ENCODE measurements at regions not wholly inside any gene's neighbourhood (a gene's known extent, or its start where the extent isn't known, plus 50 kb on each side); places are given as distances from the start of the nearest gene placed in this dataset.
A peak's percentile ranks its signal among the peaks of the same experiment; 100 is the strongest.

DNA sequence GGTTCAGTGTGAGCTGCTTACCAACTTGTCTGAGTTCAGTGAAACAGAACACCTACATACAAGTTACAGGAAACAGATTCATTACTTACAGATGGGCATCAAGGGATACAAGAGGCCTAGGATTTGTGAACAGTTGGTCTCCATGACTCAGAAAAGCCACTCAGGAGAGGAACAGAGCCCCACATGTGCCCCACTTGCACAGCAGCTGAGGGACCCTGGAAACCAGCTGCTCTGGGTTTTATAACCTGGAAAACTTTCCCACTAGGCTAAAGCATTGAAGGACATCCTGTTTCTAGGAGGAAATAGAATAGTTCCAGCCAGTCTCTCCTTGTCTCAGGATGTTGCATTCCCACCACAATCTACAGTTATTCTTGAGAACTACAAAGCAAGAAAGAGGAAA lies 530.0 kb downstream of the ZNF804A start:
- Histone ChIP-seq H3K27me3 (no peaks in the 10 kb centered on the region), H3K36me3 (no peaks in the 10 kb centered on the region), H3K9me3 (no peaks in the 10 kb centered on the region), H3K27ac (no peak overlapping the region), H3K4me3 (no peak overlapping the region), H3K4me1 (no peaks in the 10 kb centered on the region)
- ATAC-seq = no peak
- TF ChIP-seq POLR2A (IDR thresholded peaks at IDR 0.05) = no peak
- TF ChIP-seq, protein P1, sequence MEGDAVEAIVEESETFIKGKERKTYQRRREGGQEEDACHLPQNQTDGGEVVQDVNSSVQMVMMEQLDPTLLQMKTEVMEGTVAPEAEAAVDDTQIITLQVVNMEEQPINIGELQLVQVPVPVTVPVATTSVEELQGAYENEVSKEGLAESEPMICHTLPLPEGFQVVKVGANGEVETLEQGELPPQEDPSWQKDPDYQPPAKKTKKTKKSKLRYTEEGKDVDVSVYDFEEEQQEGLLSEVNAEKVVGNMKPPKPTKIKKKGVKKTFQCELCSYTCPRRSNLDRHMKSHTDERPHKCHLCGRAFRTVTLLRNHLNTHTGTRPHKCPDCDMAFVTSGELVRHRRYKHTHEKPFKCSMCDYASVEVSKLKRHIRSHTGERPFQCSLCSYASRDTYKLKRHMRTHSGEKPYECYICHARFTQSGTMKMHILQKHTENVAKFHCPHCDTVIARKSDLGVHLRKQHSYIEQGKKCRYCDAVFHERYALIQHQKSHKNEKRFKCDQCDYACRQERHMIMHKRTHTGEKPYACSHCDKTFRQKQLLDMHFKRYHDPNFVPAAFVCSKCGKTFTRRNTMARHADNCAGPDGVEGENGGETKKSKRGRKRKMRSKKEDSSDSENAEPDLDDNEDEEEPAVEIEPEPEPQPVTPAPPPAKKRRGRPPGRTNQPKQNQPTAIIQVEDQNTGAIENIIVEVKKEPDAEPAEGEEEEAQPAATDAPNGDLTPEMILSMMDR (IDR thresholded peaks at IDR 0.05) = no peak
- no peak for DNase-seq
- intact Hi-C loops (cut with DNase I) = no loop called here

DNA sequence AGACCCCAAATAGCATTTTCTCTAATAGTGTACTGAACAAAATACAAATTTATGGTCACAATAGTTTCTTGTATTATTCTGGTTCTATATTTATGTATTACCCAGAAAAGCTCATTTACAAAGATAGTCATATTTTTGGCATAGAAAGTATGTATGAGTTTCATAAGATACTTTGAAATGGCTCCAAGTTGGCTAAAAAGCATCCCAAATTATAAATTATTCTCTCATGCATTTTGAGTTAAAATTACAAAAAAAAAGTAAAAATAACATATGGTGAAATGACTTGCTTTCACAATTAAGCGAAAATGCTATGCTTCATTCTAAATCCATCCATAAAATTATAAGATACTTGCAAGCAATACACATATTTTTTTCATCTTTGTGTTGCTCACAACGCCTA lies 530.7 kb downstream of the ZNF804A start:
- TF ChIP-seq POLR2A (IDR thresholded peaks at IDR 0.05) = no peak
- TF ChIP-seq, protein P1 (IDR thresholded peaks at IDR 0.05) = no peak
- Histone ChIP-seq H3K4me3 (no peak overlapping the region), H3K27ac (no peak overlapping the region), H3K36me3 (no peaks in the 10 kb centered on the region), H3K27me3 (no peaks in the 10 kb centered on the region), H3K4me1 (no peaks in the 10 kb centered on the region), H3K9me3 (no peaks in the 10 kb centered on the region)
- intact Hi-C loops (cut with DNase I) = no loop called here
- DNase-seq (no peak), ATAC-seq (no peak)
- WGBS (ENCODE audit: insufficient coverage, low coverage, low lambda C conversion rate, missing lambda C conversion rate) = 52% methylated on average over 2 of the region's 2 CpGs

DNA sequence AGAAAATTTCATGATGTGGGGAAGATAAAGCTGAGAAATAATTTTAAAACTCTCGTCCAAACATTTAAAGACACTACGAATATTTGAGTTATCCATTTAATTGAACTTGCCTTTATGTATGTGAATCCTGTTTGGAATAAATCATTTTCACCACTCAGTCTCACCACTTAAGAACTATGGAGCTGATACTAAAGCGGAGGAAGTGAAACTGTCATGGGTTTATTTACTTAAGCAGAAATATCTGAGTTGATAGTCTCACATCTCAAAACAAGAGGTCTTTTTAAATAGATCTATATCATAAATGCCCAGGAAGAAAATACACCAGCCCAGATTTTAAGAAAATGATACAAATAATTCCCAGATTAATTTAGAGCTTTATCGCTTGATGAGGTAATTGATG lies 532.4 kb downstream of the ZNF804A start:
- 62% methylated on average over 4 of the region's 4 CpGs for WGBS (ENCODE audit: insufficient coverage, low coverage, low lambda C conversion rate, missing lambda C conversion rate)
- Histone ChIP-seq H3K36me3 (no peaks in the 10 kb centered on the region), H3K4me1 (no peaks in the 10 kb centered on the region), H3K9me3 (no peaks in the 10 kb centered on the region), H3K4me3 (no peak overlapping the region), H3K27ac (no peak overlapping the region), H3K27me3 (no peaks in the 10 kb centered on the region)
- TF ChIP-seq, protein P1 (IDR thresholded peaks at IDR 0.05) = no peak
- no peak for TF ChIP-seq POLR2A (IDR thresholded peaks at IDR 0.05)
- DNase-seq (no peak), ATAC-seq (no peak)
- intact Hi-C loops (cut with DNase I) = no loop called here

DNA sequence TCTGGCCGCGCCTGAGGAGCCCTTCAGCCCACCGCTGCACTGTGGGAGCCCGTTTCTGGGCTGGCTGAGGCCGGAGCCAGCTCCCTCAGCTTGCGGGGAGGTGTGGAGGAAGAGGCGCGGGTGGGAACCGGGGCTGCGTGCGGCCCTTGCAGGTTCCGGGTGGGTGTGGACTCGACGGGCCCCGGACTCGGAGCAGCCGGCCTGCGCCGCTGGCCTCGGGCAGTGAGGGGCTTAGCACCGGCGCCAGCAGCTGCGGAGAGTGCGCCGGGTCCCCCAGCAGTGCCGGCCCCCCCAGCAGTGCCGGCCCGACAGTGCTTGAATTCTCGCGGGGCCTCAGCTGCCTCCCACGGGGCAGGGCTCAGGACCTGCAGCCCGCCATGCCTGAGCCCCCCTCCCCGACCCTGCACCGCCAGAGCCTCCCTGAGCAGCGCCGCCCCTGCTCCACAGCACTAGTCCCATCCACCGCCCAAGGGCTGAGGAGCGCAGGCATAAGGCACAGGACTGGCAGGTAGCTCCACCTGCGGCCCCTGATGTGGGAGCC lies 534.2 kb downstream of the ZNF804A start:
- intact Hi-C loops (cut with DNase I) = no loop called here

More for the DNA sequence above, 534.2 kb downstream of the ZNF804A start:
- Histone ChIP-seq H3K27ac (no peak overlapping the region), H3K4me3 (no peak overlapping the region), H3K36me3 (no peaks in the 10 kb centered on the region), H3K4me1 (no peaks in the 10 kb centered on the region), H3K27me3 (no peaks in the 10 kb centered on the region), H3K9me3 (no peaks in the 10 kb centered on the region)
- 100% methylated on average over 2 of the region's 39 CpGs for WGBS (ENCODE audit: insufficient coverage, low coverage, low lambda C conversion rate, missing lambda C conversion rate)
- ATAC-seq (peak in 1 of 4 donors; percentile 32), DNase-seq (no peak)
- TF ChIP-seq POLR2A (IDR thresholded peaks at IDR 0.05) = no peak
- TF ChIP-seq, protein P1 (IDR thresholded peaks at IDR 0.05) = no peak
